ENCODE measurements at regions not wholly inside any gene's neighbourhood (a gene's known extent, or its start where the extent isn't known, plus 50 kb on each side); places are given as distances from the start of the nearest gene placed in this dataset.

GRCh38 chr20:62537649-62538292, 62.0 kb upstream of the GATA5 start:
- no peak for DNase-seq (ENCODE audit: unreplicated experiment)
- Mint-ChIP-seq H3K27me3 (ENCODE audit: insufficient read depth, unreplicated experiment) (peaks cover 20% of the 10 kb centered on the region), H3K4me3 (ENCODE audit: unreplicated experiment) (no peak overlapping the region), H3K9me3 (ENCODE audit: unreplicated experiment) (no peaks in the 10 kb centered on the region), H3K36me3 (ENCODE audit: insufficient read depth, unreplicated experiment) (no peaks in the 10 kb centered on the region), H3K27ac (ENCODE audit: low read depth, unreplicated experiment) (no peak overlapping the region), H3K4me1 (ENCODE audit: insufficient read depth, unreplicated experiment) (no peaks in the 10 kb centered on the region)
- intact Hi-C loops (cut with micrococcal nuclease), result no loop called here
- BruUV-seq (replicated peaks), result no TSS peak
- CTCF ChIA-PET, result no interaction called here
- POLR2A ChIA-PET, result no interaction called here
- TF ChIP-seq CTCF (IDR thresholded peaks at IDR 0.05; ENCODE audit: unreplicated experiment), result no peak

- H3K9me3 Mint-ChIP-seq (ENCODE audit: unreplicated experiment), result no peaks in the 10 kb centered on the region
- intact Hi-C loops (cut with micrococcal nuclease), result no loop called here
- H3K4me3 Mint-ChIP-seq (ENCODE audit: unreplicated experiment), result no peak overlapping the region
- ChIA-PET POLR2A (interaction anchor here (0.6 to 0.7 kb wide), 2 partner anchors 17 to 38 kb away, joined by 3 to 5 read pairs; no protein-coding TSS in a partner anchor), CTCF (interaction anchor here (0.6 to 1.0 kb wide), 2 partner anchors 22 to 70 kb away, joined by 4 read pairs; no protein-coding TSS in a partner anchor)
- H3K36me3 Mint-ChIP-seq (ENCODE audit: insufficient read depth, unreplicated experiment), result no peaks in the 10 kb centered on the region
- DNase-seq (ENCODE audit: unreplicated experiment), result no peak
- no peak overlapping the region for H3K27ac Mint-ChIP-seq (ENCODE audit: low read depth, unreplicated experiment)
- H3K27me3 Mint-ChIP-seq (ENCODE audit: insufficient read depth, unreplicated experiment), result peaks cover 22% of the 10 kb centered on the region
- H3K4me1 Mint-ChIP-seq (ENCODE audit: insufficient read depth, unreplicated experiment), result no peaks in the 10 kb centered on the region
- BruUV-seq (replicated peaks), result no TSS peak
- TF ChIP-seq CTCF (IDR thresholded peaks at IDR 0.05; ENCODE audit: unreplicated experiment), result no peak
Observed at GRCh38 chr20:62539198-62540045, 63.6 kb upstream of the GATA5 start.

- Mint-ChIP-seq H3K36me3 (ENCODE audit: insufficient read depth, unreplicated experiment) (no peaks in the 10 kb centered on the region), H3K4me3 (ENCODE audit: unreplicated experiment) (no peak overlapping the region), H3K27ac (ENCODE audit: low read depth, unreplicated experiment) (no peak overlapping the region), H3K27me3 (ENCODE audit: insufficient read depth, unreplicated experiment) (peaks cover 22% of the 10 kb centered on the region), H3K4me1 (ENCODE audit: insufficient read depth, unreplicated experiment) (no peaks in the 10 kb centered on the region), H3K9me3 (ENCODE audit: unreplicated experiment) (no peaks in the 10 kb centered on the region)
- ChIA-PET CTCF (interaction anchor here (1.1 kb wide), 1 partner anchor 35 kb away, joined by 3 read pairs; no protein-coding TSS in a partner anchor), POLR2A (interaction anchor here (0.6 kb wide), 1 partner anchor 9 kb away, joined by 3 read pairs; no protein-coding TSS in a partner anchor)
- DNase-seq (ENCODE audit: unreplicated experiment), result no peak
- BruUV-seq (replicated peaks), result no TSS peak
- TF ChIP-seq CTCF (IDR thresholded peaks at IDR 0.05; ENCODE audit: unreplicated experiment), result no peak
- intact Hi-C loops (cut with micrococcal nuclease), result no loop called here
Observed at GRCh38 chr20:62540504-62540903, 64.7 kb upstream of the GATA5 start.

GRCh38 chr20:62542862-62543261, 67.1 kb upstream of the GATA5 start:
- intact Hi-C loops (cut with micrococcal nuclease), result no loop called here

More at GRCh38 chr20:62542862-62543261, 67.1 kb upstream of the GATA5 start:
- BruUV-seq (replicated peaks), result no TSS peak
- ChIA-PET CTCF (no interaction called here), POLR2A (interaction anchor here (0.7 kb wide), 1 partner anchor 19 kb away, joined by 3 read pairs; no protein-coding TSS in a partner anchor)
- H3K27ac Mint-ChIP-seq (ENCODE audit: low read depth, unreplicated experiment), result no peak overlapping the region
- no peak for TF ChIP-seq CTCF (IDR thresholded peaks at IDR 0.05; ENCODE audit: unreplicated experiment)
- no peak overlapping the region for H3K4me3 Mint-ChIP-seq (ENCODE audit: unreplicated experiment)
- H3K36me3 Mint-ChIP-seq (ENCODE audit: insufficient read depth, unreplicated experiment), result no peaks in the 10 kb centered on the region
- H3K4me1 Mint-ChIP-seq (ENCODE audit: insufficient read depth, unreplicated experiment), result no peaks in the 10 kb centered on the region
- peaks cover 22% of the 10 kb centered on the region for H3K27me3 Mint-ChIP-seq (ENCODE audit: insufficient read depth, unreplicated experiment)
- DNase-seq (ENCODE audit: unreplicated experiment), result no peak
- H3K9me3 Mint-ChIP-seq (ENCODE audit: unreplicated experiment), result no peaks in the 10 kb centered on the region
